ENCODE measurements at regions not wholly inside any gene's neighbourhood (a gene's known extent, or its start where the extent isn't known, plus 50 kb on each side); places are given as distances from the start of the nearest gene placed in this dataset.

- no peak for DNase-seq
Observed at GRCh38 chr5:174338185-174339010, 292.9 kb downstream of the NSG2 start.

GRCh38 chr5:174339130-174339529 is 293.6 kb downstream of the NSG2 start:
- DNase-seq, result no peak

- DNase-seq, result no peak
Observed at GRCh38 chr5:174340226-174340625, 294.7 kb downstream of the NSG2 start.

GRCh38 chr5:174342696-174343095 is 297.2 kb downstream of the NSG2 start:
- DNase-seq, result no peak

- no peak for DNase-seq
Observed at GRCh38 chr5:174343826-174344225, 298.3 kb downstream of the NSG2 start.

GRCh38 chr5:174344335-174344734 is 298.8 kb downstream of the NSG2 start:
- no peak for DNase-seq

GRCh38 chr5:174347183-174347582 is 301.7 kb downstream of the NSG2 start:
- DNase-seq, result no peak

GRCh38 chr5:174348311-174348981 is 302.9 kb downstream of the NSG2 start:
- DNase-seq, result no peak

GRCh38 chr5:174352681-174353080 is 307.2 kb downstream of the NSG2 start:
- no peak for DNase-seq

GRCh38 chr5:174354571-174354970 is 309.1 kb downstream of the NSG2 start:
- no peak for DNase-seq

- no peak for DNase-seq
Observed at GRCh38 chr5:174355208-174355612, 309.7 kb downstream of the NSG2 start.

GRCh38 chr5:174355995-174356394 is 310.5 kb downstream of the NSG2 start:
- DNase-seq, result no peak

- DNase-seq, result no peak
Observed at GRCh38 chr5:174356536-174356935, 311.0 kb downstream of the NSG2 start.

GRCh38 chr5:174358276-174358675 is 312.8 kb downstream of the NSG2 start:
- no peak for DNase-seq

- DNase-seq, result no peak
Observed at GRCh38 chr5:174359071-174359470, 313.6 kb downstream of the NSG2 start.

- no peak for DNase-seq
Observed at GRCh38 chr5:174362514-174362913, 317.0 kb downstream of the NSG2 start.

GRCh38 chr5:174363934-174364333 is 318.4 kb downstream of the NSG2 start:
- DNase-seq, result no peak

GRCh38 chr5:174364676-174365075 is 319.2 kb downstream of the NSG2 start:
- DNase-seq, result no peak

GRCh38 chr5:174371600-174372094 is 326.1 kb downstream of the NSG2 start:
- no peak for DNase-seq

GRCh38 chr5:174374206-174374605 is 328.7 kb downstream of the NSG2 start:
- no peak for DNase-seq

GRCh38 chr5:174376056-174376455 is 330.6 kb downstream of the NSG2 start:
- no peak for DNase-seq

- no peak for DNase-seq
Observed at GRCh38 chr5:174376726-174377373, 331.3 kb downstream of the NSG2 start.

- no peak for DNase-seq
Observed at GRCh38 chr5:174378121-174378874, 332.8 kb downstream of the NSG2 start.
